HAP-1 (cell line): ENCODE measurements at regions not wholly inside any gene's neighbourhood (a gene's known extent, or its start where the extent isn't known, plus 50 kb on each side); places are given as distances from the start of the nearest gene placed in this dataset.

ENCODE experiments used
- DNase-seq, 2 experiments: peaks; one replicate each; pipeline ENCODE4 v3.0.0-alpha.2; 2016 to 2020; ENCODE audit warnings: low spot score in 2 of 2
- H3K27me3 ChIP-seq: fragments of 250-450 bp; sonication (Bioruptor Pico); 2 replicates; pipeline ENCODE4 v1.5.1; 2020; ENCODE audit warnings: low read depth, mild to moderate bottlenecking, moderate library complexity
- H3K36me3 ChIP-seq: fragments of 250-450 bp; sonication (Bioruptor Pico); replicated peaks from 2 replicates; pipeline ENCODE4 v1.5.1; 2020; ENCODE audit warnings: mild to moderate bottlenecking
- H3K4me1 ChIP-seq: fragments of 250-450 bp; sonication (Bioruptor Pico); 2 replicates; pipeline ENCODE4 v1.5.1; 2020; ENCODE audit warnings: mild to moderate bottlenecking
- H3K4me3 ChIP-seq: fragments of 250-450 bp; sonication (Bioruptor Pico); 2 replicates; pipeline ENCODE4 v1.5.1; 2020; ENCODE audit warnings: mild to moderate bottlenecking, moderate library complexity
- H3K9me3 ChIP-seq: fragments of 250-450 bp; sonication (Bioruptor Pico); 2 replicates; pipeline ENCODE4 v1.5.1; 2020; ENCODE audit warnings: mild to moderate bottlenecking, moderate library complexity
- in situ Hi-C: fragments of 300-500 bp; cut with MboI; formaldehyde crosslinking; loops from 3 replicates; pipeline ENCODE4 v1.14.3; 2020; ENCODE audit warnings: low sequenced_read_pairs, inconsistent platforms, mixed read lengths

DNA sequence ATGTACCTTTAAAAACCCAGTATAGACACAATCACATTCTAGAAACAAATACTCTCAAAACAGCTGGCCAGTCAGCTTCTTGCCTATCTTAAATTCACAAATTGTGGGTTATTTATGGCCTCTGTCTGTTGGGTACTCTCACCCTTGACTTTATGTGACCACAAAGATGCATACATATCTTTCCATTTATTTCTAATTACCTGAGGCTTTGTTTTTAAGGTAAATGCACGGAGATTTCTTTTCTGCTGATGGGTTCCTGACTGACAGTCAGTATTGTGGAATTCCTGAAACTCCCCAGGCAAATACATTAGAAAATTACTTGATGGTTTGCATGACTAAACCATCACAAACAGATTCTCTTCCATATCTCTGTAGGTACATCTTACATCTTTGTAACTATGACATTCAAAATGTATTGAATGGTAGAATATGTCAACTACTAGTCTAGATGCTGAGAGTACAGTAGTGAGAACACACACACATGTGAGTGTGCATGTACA is 107.7 kb downstream of the EDEM1 start:
- no peaks in the 10 kb centered on the region for H3K36me3 ChIP-seq
- H3K4me1 ChIP-seq, result no peaks in the 10 kb centered on the region
- H3K4me3 ChIP-seq, result no peak overlapping the region
- no peaks in the 10 kb centered on the region for H3K9me3 ChIP-seq
- DNase-seq, result no peak
- 0 out of 2 replicates have a peak, but pooled peaks cover 2% of the 10 kb centered on the region for H3K27me3 ChIP-seq
- in situ Hi-C loops, result no loop called here

DNA sequence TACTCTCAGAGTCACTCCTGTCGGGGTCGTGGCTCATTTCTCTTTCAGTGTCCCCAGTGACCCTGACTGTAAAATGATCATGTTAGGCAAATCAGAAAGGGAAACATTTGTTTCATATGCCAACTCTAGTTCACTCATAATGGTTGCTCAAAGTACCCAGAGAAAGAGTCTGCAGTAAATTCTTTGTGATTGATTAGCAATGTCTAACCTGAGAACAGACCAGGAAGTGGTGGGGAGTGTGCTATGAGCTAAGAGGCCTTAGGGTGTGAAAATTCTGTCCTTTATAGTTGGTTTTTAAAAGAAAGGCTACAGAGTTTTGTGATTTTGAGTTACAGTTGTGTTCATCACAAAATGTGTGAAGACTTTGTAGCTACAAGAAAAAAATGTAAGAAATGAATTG is 108.9 kb downstream of the EDEM1 start:
- Histone ChIP-seq H3K4me1 (no peaks in the 10 kb centered on the region), H3K4me3 (no peak overlapping the region), H3K9me3 (no peaks in the 10 kb centered on the region), H3K36me3 (no peaks in the 10 kb centered on the region), H3K27me3 (0 out of 2 replicates have a peak, but pooled peaks cover 2% of the 10 kb centered on the region)
- in situ Hi-C loops, result no loop called here
- DNase-seq, result no peak

DNA sequence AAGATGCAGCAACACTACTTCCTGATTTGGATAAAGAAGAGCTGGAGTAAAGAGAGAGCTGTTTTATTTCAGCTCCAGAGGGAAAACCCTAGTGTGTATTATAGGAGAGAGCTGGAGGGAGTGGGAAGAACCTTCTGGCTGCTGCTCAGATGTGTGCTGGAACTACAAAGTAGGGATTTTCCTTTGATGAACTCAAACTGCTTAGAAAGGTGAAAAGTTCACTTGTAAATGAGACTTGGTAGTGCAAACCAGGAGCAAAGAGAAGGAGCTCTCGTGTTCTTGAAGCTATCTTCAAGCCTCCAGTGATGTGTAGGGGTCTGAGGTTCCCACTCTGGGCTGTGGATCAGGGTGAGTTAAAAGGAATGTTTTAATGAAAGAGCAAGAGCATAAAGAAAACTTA is 110.4 kb downstream of the EDEM1 start:
- no peak for DNase-seq
- Histone ChIP-seq H3K4me1 (no peaks in the 10 kb centered on the region), H3K4me3 (no peak overlapping the region), H3K36me3 (no peaks in the 10 kb centered on the region), H3K9me3 (no peaks in the 10 kb centered on the region), H3K27me3 (0 out of 2 replicates have a peak, but pooled peaks cover 2% of the 10 kb centered on the region)
- in situ Hi-C loops, result no loop called here

DNA sequence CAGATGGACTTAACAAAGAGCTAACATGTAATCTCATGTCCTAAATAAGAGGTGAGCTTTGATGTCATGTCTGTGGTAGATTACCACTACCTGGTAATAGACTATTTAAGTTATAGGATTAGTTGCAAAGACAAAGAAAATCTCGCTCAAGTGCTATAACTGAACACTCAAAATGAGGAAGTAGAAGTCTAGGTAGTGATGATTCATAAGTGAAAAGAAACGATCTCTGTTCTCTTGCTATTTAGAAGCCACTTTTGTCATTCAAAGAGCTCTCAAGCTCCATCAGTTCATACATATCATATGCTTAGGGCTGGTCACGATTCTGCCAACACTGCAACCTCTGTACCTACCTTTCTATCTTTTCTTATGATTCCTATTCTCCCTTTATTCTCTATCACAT is 110.9 kb downstream of the EDEM1 start:
- Histone ChIP-seq H3K36me3 (no peaks in the 10 kb centered on the region), H3K4me3 (no peak overlapping the region), H3K4me1 (no peaks in the 10 kb centered on the region), H3K27me3 (0 out of 2 replicates have a peak, but pooled peaks cover 2% of the 10 kb centered on the region), H3K9me3 (no peaks in the 10 kb centered on the region)
- in situ Hi-C loops, result no loop called here
- DNase-seq, result no peak

DNA sequence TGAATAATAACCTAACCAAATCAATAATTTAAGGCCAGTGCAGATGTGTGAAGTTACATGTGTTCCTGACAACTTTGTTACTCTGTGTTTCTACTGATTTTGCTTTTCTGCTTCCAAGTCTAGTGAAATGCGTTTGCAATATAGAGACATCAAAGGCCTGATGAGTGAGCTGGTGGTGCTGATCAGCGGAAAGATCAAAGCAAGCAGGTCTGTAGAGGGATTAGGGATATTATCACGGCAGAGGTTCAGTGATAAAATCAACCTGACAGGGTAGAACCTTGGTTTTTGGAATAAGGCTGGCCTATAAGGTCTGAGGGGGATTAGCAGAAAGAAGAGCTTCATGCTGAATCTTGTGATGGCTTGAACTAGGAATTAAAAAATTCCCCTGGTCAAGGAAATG is 111.7 kb downstream of the EDEM1 start:
- in situ Hi-C loops, result no loop called here
- Histone ChIP-seq H3K4me1 (no peaks in the 10 kb centered on the region), H3K4me3 (no peak overlapping the region), H3K36me3 (no peaks in the 10 kb centered on the region), H3K27me3 (0 out of 2 replicates have a peak, but pooled peaks cover 2% of the 10 kb centered on the region), H3K9me3 (no peaks in the 10 kb centered on the region)
- DNase-seq, result no peak

DNA sequence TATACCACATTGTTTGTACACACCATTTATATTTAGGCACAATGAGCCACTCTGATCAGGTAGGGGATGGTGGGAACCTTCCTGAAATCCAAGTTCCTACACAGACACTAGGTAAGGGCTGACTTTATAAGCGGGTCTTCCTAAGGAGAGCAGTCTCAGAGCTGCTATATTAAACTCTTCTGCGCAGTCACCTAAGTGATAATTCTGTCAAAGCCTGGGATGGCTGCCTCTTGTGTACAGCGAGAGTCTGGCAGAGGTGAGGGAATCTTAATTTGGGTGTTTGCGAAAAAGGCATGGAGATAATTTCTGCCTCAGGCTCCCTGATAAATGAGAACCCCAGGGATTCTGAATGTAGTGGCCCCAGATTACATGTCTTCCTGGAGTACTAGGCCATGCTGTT is 113.1 kb downstream of the EDEM1 start:
- Histone ChIP-seq H3K36me3 (no peaks in the 10 kb centered on the region), H3K4me1 (no peaks in the 10 kb centered on the region), H3K27me3 (0 out of 2 replicates have a peak, but pooled peaks cover 2% of the 10 kb centered on the region), H3K4me3 (no peak overlapping the region), H3K9me3 (no peaks in the 10 kb centered on the region)
- no peak for DNase-seq
- in situ Hi-C loops, result no loop called here

DNA sequence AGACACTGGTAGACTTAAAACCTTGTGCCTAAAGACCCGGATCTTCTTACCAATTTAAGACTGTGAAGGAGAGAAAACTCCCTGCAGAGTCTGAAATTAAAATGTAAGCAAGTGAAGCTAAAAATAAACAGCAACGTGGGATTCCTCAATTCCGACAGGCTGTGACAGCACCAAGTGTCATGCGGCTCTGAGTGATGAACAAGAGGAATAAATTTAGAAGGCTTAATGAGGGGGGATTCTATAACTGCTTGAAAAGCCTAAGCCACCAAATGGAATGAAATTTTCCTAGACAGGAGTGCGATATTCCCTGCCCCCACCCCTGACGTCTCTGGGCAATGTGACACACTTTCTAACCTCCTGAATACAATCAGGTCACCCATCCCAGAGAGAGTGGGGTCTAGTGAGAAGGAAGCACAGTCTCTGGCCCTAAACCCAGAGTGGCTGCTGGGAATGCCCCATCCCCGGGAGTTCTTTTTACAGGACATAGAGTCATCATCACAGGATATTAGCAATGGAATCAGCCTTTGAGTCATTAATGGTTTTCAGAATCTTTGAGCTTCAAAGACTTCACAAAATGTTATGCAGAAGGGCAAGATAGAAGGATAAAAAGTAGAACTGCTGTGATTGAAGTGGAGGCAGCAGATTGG is 114.3 kb downstream of the EDEM1 start:
- in situ Hi-C loops, result no loop called here
- DNase-seq, result no peak

DNA sequence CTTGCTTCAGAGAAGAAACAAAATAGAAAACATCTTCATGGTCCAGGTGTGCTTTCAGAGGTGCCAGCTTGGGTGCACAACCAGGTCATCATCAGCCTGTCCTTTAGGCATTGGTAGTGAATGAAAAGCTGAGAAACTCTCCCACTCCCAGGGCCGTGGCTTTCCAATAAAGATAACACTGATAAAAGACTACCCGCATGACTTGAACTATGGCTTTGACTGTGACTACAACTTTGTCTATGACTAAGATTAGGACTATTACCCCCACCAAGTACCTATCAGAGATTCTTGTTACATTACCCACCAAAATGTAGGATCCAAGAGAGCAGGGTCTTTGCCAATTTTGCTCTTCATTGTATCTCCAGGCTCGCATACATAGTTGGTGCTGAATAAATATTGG is 115.2 kb downstream of the EDEM1 start:
- H3K4me3 ChIP-seq, result no peak overlapping the region
- in situ Hi-C loops, result no loop called here

More for the DNA sequence above, 114.3 kb downstream of the EDEM1 start:
- H3K9me3 ChIP-seq, result no peaks in the 10 kb centered on the region
- H3K4me3 ChIP-seq, result no peak overlapping the region
- no peaks in the 10 kb centered on the region for H3K27me3 ChIP-seq
- H3K36me3 ChIP-seq, result no peaks in the 10 kb centered on the region
- no peaks in the 10 kb centered on the region for H3K4me1 ChIP-seq

DNA sequence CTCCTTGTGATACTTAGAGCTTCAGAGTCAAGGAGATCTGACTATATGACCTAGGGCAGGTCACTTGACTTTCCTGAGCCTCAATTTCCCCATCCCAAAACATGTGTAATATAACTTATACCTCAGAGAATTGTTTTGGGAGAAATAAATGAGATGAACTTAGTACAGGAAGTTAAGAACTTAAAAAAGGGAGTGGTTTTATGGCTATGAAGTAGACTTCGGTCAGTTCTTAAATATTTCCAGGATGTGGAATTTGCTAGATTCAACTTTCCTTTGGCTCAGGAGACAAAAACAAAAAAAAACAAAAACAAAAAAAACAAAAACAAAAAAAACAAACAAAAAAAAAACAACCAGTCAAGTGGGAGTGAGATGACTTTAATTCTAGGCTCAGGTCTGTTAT is 116.7 kb downstream of the EDEM1 start:
- no peaks in the 10 kb centered on the region for H3K36me3 ChIP-seq
- in situ Hi-C loops, result no loop called here

More for the DNA sequence above, 115.2 kb downstream of the EDEM1 start:
- no peak for DNase-seq
- no peaks in the 10 kb centered on the region for H3K4me1 ChIP-seq
- no peaks in the 10 kb centered on the region for H3K36me3 ChIP-seq
- no peaks in the 10 kb centered on the region for H3K9me3 ChIP-seq
- H3K27me3 ChIP-seq, result no peaks in the 10 kb centered on the region

DNA sequence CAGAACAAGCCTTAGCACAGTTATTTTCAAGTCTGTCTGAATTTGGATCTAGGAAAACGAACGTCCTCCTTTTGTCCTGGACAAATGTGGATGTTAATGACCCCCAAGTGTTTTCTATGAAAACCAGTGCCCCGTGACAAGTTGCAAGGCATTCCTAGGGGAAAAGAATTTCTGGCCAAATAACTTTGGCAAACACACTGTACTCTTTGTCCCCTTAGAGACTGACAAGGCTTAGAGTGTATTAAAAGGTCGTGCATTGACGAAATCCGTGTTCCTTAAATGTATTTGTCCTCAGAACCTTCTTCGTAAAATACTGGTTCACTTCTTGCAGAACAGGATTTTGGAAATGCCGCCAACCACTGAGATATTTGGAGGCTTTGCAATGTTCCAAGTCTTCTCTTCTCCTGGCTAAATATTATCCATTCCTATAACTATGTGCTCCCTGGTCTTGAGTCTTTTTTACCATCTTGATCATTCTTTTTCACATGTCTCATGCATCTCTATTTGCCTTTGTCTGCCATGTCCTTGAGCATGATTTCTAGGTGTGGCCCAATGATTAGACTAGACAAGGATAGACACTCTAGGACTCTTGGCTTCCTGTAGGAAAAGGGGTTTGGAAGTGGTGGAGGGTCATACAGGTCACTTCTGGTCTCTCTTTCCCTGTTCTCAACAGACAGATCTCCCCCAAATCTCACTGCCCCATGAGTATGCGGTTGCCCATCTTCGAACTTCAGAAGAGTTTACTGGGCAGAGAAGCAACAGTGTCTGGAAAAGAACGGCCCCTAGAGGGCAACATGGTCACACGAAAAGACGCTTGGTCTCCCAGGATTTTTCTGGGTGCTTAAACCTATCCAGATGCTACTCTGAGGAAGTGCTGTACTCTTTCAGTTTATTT is 117.5 kb downstream of the EDEM1 start:
- no peak overlapping the region for H3K4me3 ChIP-seq
- no peaks in the 10 kb centered on the region for H3K9me3 ChIP-seq
- H3K36me3 ChIP-seq, result no peaks in the 10 kb centered on the region
- H3K4me1 ChIP-seq, result no peaks in the 10 kb centered on the region
- no peaks in the 10 kb centered on the region for H3K27me3 ChIP-seq
- peak; percentile 9 to 56 for DNase-seq
- in situ Hi-C loops, result no loop called here

More for the DNA sequence above, 116.7 kb downstream of the EDEM1 start:
- Histone ChIP-seq H3K9me3 (no peaks in the 10 kb centered on the region), H3K4me3 (no peak overlapping the region), H3K4me1 (no peaks in the 10 kb centered on the region), H3K27me3 (no peaks in the 10 kb centered on the region)
- DNase-seq, result no peak

DNA sequence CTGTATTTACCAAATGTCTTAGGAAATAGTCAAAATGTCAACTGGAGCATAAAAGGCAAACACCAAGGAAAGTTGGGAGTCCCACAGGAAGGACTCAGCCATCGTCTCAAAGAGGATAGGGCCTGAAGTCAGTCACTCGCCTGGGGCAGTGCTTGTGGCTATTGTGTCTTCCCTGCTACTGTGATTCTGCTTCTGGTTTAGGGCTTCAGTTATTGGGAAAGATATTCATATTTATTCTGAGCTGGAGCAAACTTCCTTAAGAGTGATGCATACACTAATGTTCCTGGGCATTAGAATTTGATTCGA is 118.1 kb downstream of the EDEM1 start:
- no peaks in the 10 kb centered on the region for H3K4me1 ChIP-seq
- H3K36me3 ChIP-seq, result no peaks in the 10 kb centered on the region
- no peaks in the 10 kb centered on the region for H3K27me3 ChIP-seq
- H3K9me3 ChIP-seq, result no peaks in the 10 kb centered on the region
- no peak overlapping the region for H3K4me3 ChIP-seq
- DNase-seq, result no peak
- in situ Hi-C loops, result no loop called here

DNA sequence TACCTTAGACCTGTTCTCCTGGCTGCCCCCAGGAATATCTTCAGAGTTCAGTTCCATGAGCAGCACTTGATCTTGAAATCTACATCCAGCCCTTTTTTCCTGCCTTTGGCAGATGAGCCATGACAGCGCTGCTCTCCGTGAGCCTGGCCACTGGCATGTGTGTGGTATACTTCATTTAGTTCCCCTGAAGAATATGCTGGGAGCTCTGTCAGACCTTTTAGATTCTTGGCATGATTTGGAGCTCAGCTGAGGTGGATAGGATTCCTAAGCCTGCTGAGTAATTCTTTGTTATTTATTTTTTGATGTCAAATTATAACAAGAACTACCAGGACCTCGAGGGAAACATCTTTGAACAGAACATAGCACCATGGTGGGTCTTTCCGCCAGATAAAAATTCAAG is 121.7 kb downstream of the EDEM1 start:
- Histone ChIP-seq H3K4me3 (no peak overlapping the region), H3K9me3 (no peaks in the 10 kb centered on the region), H3K36me3 (no peaks in the 10 kb centered on the region), H3K27me3 (no peaks in the 10 kb centered on the region), H3K4me1 (no peaks in the 10 kb centered on the region)
- in situ Hi-C loops, result no loop called here
- no peak for DNase-seq

DNA sequence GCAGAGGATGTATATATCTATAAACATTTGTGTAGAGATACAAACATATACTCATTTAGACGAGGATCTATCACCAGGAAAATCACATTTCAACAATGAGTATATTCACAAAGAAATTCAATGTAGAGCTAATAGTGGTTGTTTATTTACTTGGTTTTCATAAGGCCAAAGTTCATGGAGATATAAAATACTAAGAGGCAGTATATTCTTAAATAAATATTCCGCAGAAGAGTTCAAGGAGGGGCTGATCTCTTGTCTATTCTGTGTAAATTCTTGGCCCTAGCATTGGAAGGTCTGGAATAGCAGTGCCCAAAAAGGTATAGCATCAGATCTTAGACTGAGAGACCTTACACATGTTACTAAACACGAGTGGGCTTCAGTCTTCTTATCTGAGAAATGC is 122.1 kb downstream of the EDEM1 start:
- in situ Hi-C loops, result no loop called here
- H3K4me3 ChIP-seq, result no peak overlapping the region
- DNase-seq, result no peak

DNA sequence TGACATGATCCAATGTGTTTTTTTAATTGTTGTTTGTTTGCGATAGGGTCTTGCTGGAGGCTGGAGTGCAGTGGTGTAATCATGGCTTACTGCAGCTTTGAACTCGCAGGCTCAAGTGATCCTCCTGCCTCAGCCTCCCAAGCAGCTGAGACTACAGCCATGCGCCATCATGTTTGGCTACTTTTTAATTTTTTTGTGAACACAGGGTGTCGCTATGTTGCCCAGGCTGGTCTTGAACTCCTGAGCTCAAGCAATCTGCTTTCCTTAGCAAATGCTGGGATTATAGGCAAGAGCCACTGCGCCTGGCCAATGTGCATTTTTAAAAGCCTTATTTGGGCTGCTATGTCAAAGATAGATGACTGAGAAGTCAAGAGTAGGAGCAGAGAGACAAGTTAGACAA is 123.0 kb downstream of the EDEM1 start:
- DNase-seq, result no peak
- H3K9me3 ChIP-seq, result no peaks in the 10 kb centered on the region
- no peaks in the 10 kb centered on the region for H3K4me1 ChIP-seq
- H3K36me3 ChIP-seq, result no peaks in the 10 kb centered on the region
- H3K4me3 ChIP-seq, result no peak overlapping the region
- in situ Hi-C loops, result no loop called here
- H3K27me3 ChIP-seq, result no peaks in the 10 kb centered on the region

More for the DNA sequence above, 122.1 kb downstream of the EDEM1 start:
- Histone ChIP-seq H3K4me1 (no peaks in the 10 kb centered on the region), H3K36me3 (no peaks in the 10 kb centered on the region), H3K27me3 (no peaks in the 10 kb centered on the region), H3K9me3 (no peaks in the 10 kb centered on the region)
